Neural progenitor cell (in vitro differentiated cells): ENCODE measurements at regions not wholly inside any gene's neighbourhood (a gene's known extent, or its start where the extent isn't known, plus 50 kb on each side); places are given as distances from the start of the nearest gene placed in this dataset.

Experiments used
- EZH2 ChIP-seq: fragments of 200-600 bp; sonication (generic); IDR thresholded peaks from 2 replicates; pipeline ENCODE4 v1.6.1; 2017; ENCODE audit warnings: antibody characterized with exemption, mild to moderate bottlenecking, moderate library complexity
- EZH2phosphoT487 ChIP-seq: fragments of 200-600 bp; sonication (generic); IDR thresholded peaks from 2 replicates; pipeline ENCODE4 v1.6.1; 2017; ENCODE audit warnings: antibody characterized with exemption
- TF ChIP-seq, protein P1 (sequence below): fragments of 200-600 bp; sonication (generic); IDR thresholded peaks from 2 replicates; pipeline ENCODE4 v1.5.1; 2017; ENCODE audit warnings: antibody characterized with exemption, mild to moderate bottlenecking

DNA sequence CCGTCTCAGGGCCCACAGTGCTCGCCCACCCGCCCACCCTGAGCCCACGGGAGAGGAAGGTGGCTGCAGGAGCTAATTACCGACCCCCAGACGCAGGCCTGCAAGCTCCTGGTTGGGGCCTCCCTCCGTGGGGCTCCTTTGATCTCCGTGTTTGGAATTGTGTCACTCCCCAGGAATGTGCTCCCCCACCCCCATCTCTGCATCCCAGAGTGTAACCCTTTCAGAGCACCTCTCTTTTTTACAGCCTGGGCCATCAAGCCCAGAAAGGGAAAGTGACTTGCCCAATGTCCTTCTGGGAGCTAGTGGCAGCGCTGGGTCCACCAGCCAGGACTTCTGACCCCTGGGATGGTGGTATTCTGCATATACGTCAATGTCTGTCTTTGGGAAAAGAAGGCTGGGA, 335.1 kb downstream of the CYRIA start:
- TF ChIP-seq, protein P1, sequence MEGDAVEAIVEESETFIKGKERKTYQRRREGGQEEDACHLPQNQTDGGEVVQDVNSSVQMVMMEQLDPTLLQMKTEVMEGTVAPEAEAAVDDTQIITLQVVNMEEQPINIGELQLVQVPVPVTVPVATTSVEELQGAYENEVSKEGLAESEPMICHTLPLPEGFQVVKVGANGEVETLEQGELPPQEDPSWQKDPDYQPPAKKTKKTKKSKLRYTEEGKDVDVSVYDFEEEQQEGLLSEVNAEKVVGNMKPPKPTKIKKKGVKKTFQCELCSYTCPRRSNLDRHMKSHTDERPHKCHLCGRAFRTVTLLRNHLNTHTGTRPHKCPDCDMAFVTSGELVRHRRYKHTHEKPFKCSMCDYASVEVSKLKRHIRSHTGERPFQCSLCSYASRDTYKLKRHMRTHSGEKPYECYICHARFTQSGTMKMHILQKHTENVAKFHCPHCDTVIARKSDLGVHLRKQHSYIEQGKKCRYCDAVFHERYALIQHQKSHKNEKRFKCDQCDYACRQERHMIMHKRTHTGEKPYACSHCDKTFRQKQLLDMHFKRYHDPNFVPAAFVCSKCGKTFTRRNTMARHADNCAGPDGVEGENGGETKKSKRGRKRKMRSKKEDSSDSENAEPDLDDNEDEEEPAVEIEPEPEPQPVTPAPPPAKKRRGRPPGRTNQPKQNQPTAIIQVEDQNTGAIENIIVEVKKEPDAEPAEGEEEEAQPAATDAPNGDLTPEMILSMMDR = no peak
- TF ChIP-seq EZH2phosphoT487 = peak; percentile 23
- TF ChIP-seq EZH2 = no peak
